DMS153 treated with DMSO at 0.1 percent for 48 hours (cell line): ENCODE measurements at regions not wholly inside any gene's neighbourhood (a gene's known extent, or its start where the extent isn't known, plus 50 kb on each side); places are given as distances from the start of the nearest gene placed in this dataset.

Experiments used
- DNase-seq: peaks from one replicate; lab custom pipeline; 2025; ENCODE audit not compliant: unreplicated experiment; lab: John Stamatoyannopoulos, UW

DNA sequence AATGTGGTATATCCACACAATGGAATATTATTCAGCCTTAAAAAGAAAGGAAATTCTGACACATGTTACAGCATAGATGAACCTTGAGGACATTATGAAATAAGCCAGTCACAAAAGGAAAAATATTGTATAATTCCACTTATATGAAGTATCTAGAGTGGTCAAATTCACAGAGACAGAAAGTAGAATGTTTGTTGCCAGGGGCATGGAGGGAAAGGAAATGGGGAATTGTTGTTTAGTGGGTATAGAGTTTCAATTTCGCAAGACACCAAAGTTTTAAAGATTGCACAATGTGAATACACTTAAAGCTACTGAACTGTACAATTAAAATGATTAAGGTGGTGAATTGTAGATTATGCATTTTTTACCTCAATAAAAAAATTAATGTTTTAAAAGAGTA lies 92.9 kb downstream of the TXNL1 start:
- no peak for DNase-seq

- no peak for DNase-seq
Observed at GRCh38 chr18:56542476-56542875, 95.9 kb downstream of the TXNL1 start.

DNA sequence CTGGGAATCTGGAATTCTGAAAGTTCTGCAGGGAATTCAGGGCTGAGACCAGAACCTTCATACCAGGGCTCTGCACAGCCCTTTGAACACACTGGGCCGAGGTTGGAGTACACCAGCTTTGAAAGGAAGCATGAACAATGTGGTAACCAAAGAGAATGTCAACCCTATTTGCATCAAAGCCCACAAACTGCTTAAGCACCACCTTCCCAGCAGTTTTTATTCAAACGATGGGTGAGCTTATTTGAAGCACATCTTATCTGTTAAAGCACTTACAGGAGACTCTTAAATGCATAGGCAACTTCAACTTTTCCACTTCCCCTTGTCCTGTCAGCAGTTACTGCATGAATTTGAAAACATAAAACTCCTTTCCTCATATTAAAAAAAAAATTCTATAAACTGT lies 96.6 kb downstream of the TXNL1 start:
- no peak for DNase-seq

DNA sequence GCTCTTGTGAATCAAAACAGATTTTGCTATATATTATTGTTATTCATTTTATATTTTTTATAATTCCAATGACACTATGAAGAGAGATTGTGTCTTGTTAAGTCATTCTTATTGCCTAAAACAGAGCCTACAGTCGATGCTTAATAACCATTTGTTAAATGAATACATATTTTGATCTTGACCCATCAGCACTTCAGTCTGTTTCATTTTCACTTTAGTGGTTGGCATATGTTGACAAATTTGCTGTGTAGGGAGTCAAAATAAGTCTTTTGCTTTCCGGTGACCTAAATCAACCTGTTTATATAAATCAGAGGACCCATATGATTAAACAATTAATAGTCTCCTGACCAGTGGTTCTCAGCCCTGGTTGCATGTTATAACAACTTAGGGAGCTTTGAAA lies 97.1 kb downstream of the TXNL1 start:
- no peak for DNase-seq

GRCh38 chr18:56538746-56539145 lies 99.6 kb downstream of the TXNL1 start:
- DNase-seq: no peak

DNA sequence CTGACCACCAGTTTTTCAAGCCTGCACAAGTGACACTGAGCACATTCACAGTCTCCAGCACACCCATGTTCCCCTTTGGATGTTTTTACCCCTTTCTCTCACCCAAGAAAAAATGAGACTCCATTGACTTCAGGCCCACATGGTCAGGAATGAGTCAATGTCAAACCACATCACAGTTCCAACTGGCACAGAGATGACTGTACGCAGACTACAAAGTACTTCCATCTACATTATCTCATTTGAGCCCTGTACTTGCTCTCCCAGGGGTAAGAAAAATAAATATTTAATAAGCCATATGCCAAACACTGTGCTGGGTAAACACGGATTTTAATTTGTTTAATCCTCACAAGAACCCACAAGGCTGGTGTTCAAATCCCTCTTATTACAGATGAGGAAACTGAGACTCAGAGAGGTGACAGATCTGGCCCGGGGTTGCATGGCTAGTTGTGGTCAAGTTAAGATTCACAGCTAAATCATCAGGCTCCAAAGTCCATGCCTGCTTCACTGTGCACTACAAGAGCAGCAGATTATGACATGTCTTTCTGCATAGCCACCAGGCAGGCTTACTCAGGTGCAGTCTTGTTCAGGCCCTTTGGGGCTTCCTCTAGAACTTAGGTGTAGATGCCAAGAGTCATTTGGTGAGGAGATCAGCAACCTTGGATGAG lies 106.1 kb downstream of the TXNL1 start:
- no peak for DNase-seq

DNA sequence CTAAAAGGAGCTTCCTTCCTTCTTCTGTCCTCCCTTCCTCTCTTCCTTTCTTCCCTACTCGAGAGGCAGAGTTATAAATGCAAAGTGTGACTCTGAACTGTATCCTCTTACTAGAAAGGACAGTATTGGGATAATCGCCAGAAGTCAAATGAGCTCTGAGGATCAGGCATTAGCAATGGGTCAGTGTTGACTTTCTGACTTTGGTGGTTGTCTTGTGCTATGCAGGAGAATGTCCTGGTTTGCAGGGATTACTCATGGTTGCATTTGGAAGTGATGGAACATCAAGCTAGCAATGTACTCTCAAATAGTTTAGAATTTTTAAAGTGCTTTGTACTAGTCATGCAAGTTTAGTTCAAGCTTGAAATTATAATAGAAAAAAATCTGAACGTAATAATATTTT lies 115.6 kb downstream of the TXNL1 start:
- no peak for DNase-seq

DNA sequence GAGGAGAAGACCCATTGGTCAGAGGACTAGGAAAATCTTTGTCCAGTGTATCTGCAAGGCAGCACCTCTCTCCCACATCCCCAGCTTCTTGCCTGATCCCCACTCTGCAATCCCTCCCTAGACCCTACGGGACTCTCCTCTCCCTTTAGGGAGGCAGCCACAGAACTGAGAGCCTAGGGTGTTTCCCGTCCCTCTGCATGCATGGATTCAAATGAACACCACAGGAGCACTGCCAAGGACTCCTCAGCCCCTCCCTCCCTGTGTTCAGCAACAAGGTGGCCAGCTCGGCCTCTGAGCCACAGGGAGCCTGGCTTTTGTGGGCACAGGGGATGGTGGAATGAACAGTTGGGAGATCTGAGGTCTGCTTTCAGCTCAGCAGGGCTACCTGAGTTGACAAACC lies 117.1 kb downstream of the TXNL1 start:
- no peak for DNase-seq

DNA sequence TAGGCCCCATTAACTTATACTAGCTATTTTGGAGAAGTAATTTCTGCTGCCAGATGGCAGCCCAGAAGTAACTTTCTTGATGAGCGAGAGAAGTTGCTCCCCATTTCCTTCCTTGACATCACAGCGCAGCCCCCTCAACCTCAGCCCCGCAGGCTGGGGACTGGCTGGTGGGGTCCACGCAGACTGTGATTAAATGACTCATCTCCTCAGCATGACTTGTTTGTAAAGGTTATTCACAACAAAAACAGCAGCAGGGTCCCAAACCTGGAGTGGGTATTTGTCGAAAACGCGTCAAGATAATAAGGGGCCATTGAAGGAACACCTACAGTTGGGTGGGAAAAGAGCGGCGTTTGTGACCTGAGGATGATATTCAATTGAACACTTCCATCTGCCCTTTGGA lies 120.6 kb downstream of the TXNL1 start:
- no peak for DNase-seq

GRCh38 chr18:56517196-56517595 lies 121.2 kb downstream of the TXNL1 start:
- DNase-seq: no peak

DNA sequence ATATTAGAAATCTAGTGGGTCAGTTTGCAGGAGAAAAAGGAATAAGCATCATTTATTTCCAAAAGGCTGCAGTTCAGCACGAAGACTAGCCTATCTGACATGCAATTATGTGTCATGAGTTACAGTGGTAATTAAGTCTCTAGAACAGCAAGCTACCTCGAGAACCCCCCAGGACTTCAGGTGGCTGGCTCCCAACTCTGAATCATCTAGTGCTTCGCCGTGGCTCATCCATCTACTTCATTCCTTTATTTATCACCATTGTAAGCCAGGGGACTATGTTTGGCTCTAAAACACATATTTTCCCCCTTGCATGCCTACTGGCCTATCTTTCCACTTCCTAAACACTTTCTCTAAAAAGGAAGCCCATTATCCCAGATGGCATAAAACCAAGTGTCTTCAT lies 121.6 kb downstream of the TXNL1 start:
- no peak for DNase-seq

DNA sequence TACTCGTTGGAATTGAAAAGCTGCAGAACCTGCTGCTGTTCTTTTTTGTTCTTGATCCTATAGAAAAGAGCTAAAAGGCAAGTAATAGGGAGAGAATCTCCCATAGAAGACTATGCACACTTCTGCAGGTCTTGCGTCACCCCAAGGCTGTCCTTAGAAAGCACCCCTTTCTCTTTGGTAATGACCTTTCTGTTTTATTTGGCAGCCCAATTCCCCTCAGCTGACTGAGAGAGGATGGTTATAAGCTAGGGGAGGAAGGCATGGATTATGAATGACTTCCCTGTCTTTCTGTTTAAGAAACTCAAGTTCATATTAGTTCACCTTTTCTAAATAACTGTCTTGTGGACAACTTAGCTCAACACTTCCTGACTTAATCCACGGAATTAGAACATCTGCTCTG lies 122.9 kb downstream of the TXNL1 start:
- DNase-seq: no peak

- DNase-seq: no peak
Observed at GRCh38 chr18:56511996-56512395, 126.4 kb downstream of the TXNL1 start.

DNA sequence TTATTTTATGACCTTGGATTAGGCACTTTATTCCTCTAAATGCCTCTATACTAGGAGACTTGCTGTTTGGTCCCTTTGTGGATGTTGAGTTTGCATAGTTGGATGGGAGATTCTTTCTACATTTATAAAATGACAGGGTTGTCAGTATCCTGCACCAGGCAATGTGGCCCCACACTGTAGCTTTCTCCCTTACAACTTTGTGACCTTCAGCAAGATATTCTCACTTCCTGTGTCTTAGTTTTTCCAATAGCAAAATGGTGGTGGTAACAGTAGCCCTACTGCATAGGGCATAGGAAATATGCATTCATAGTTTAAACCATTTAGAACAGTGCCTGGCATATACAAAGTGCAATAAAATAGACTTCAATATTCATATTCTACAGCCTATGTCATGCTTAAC lies 128.3 kb downstream of the TXNL1 start:
- DNase-seq: no peak

DNA sequence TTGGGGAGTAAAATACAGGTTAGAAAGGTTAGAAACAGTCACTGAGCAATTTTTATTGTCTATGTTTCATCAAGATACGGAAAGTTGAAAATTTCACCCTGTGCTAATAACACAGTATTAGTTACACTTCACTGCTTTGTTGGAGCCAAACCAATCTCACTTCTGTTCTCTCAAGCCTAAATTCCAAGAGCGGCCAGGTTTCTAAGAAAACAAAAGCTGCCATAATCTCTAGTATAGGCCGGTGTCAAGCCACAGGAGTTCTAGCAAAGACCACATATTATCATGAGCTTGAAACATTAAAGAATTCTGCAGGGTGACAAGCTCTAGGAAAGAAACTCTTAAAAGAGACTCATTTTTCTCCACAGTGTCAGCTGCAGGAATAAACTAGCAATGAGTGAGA lies 128.7 kb downstream of the TXNL1 start:
- DNase-seq: no peak

DNA sequence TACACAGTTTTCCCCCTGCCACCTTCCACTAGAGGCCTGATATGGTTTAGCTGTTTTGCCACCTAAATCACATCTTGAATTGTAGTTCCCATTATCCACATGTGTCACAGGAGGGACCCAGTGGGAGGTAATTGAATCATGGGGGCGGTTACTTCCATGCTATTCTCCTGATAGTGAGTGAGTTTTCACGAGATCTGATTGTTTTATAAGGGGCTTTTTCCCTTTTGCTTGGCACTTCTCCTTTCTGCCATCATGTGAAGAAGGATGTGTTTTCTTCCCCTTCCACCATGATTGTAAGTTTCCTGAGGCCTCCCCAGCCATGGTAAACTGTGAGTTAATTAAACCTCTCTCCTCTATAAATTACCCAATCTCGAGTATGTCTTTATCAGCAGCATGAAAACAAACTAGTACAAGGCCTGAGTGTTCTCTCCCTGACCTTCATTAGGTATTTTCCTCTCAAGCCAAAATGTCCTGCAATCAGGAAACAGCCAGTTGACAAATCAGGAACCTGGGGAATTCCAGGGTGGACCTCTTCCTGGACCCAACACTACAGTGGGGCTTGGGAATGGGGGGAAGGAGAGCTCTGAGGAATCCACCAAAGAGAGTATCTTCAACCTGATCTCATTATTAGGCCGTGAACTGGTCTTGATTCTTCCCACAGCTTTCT lies 129.9 kb downstream of the TXNL1 start:
- no peak for DNase-seq

- DNase-seq: no peak
Observed at GRCh38 chr18:56505971-56506370, 132.4 kb downstream of the TXNL1 start.

DNA sequence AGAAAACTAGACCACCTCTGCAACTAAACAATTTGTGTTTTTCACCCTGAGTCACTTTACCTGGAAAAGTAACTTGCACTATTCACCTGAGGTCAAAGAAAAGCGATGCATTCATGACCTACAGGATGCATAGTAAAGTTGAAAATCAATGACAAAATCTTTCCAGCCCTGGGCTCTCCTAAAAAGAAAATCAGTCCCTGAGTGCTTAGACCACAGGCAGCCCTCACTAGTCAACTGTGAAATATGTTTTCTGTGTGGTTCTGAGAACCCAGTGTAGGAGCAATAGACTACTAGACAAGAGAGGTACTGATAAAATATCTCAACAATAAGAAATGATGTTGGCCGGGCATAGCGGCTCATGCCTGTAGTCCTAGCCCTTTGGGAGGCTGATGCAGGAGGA lies 133.1 kb downstream of the TXNL1 start:
- DNase-seq: no peak

- no peak for DNase-seq
Observed at GRCh38 chr18:56501896-56502295, 136.5 kb downstream of the TXNL1 start.

GRCh38 chr18:56495884-56496283 lies 142.5 kb downstream of the TXNL1 start:
- no peak for DNase-seq

DNA sequence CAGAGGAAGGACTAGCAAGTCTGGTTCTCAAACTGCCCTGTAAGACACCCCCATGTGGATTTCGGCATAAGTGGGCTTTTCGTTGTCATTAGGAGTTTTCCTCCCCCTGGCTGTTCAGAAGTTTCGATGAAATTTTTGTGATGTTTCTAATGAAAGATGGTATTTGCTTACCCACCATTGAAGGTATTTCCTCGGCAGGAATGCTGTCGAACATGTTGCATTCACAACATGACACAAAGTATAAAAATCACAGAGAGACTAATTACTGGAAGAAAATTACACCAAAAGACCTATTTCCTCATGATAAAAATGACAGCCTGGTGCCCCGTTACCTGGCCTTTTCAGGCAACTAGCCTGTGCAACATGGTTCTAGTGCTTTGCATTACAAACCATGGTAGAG lies 144.9 kb downstream of the TXNL1 start:
- DNase-seq: no peak

GRCh38 chr18:56492136-56492535 lies 146.3 kb downstream of the TXNL1 start:
- DNase-seq: no peak

DNA sequence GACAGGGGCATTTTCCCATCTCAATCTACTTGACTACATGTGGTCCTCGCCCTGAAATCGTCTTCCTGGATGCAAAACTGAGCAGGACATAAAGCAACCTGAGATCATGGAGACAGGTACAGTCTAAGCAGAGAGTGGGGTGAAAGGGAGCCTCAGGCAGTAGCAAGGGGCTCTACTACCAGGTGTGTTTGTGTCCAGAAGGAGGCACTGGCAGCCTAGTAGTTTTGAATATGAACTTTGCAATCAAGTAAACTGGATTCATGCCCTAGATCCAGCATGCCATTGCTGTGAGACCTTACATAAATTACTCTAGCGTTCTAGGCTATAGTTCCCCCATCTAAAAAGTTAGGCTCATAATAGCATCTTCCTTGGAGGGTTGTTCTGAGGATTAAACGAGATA lies 147.4 kb downstream of the TXNL1 start:
- DNase-seq: no peak
